Right lobe of liver (tissue), 6 donors: ENCODE measurements at regions not wholly inside any gene's neighbourhood (a gene's known extent, or its start where the extent isn't known, plus 50 kb on each side); places are given as distances from the start of the nearest gene placed in this dataset.
A peak's percentile ranks its signal among the peaks of the same experiment; 100 is the strongest.

Experiments used
- ATAC-seq, 4 donors: fragments of 200-7000 bp; cut with Tn5 transposase; one replicate each; pipeline ENCODE4 v1.9.1; 2020; ENCODE audit warnings: mild to moderate bottlenecking in 4 of 4, moderate library complexity in 4 of 4
- DNase-seq, 3 donors: peaks; one replicate each; pipeline ENCODE4 v3.0.0-alpha.2; 2020
- H3K27ac ChIP-seq, 3 donors: fragments of 200-600 bp; one replicate each; pipeline ENCODE4 v1.8.0; 2022
- H3K27me3 ChIP-seq, 2 donors: fragments of 200-600 bp; one replicate each; pipeline ENCODE4 v1.8.0; 2022
- H3K36me3 ChIP-seq, 4 donors: fragments of 200-600 bp; sonication (generic) in 1 of 4; one replicate each; pipeline versions ENCODE4 v1.5.1 to v1.8.0; 2017 to 2022; ENCODE audit warnings: control low read depth in 1 of 4
- H3K4me1 ChIP-seq, 4 donors: fragments of 200-600 bp; sonication (generic) in 1 of 4; one replicate each; pipeline versions ENCODE4 v1.5.1 to v1.8.0; 2017 to 2022; ENCODE audit warnings: control low read depth in 1 of 4
- H3K4me3 ChIP-seq, 3 donors: fragments of 200-600 bp; one replicate each; pipeline ENCODE4 v1.8.0; 2022
- H3K9me3 ChIP-seq, 4 donors: fragments of 200-600 bp; sonication (generic) in 1 of 4; one replicate each; pipeline versions ENCODE4 v1.5.1 to v1.8.0; 2017 to 2022; ENCODE audit warnings: control low read depth in 1 of 4
- CTCF ChIP-seq, 4 donors: fragments of 200-600 bp in 3 of 4; fragments of 450-650 bp in 1 of 4; IDR thresholded peaks; one replicate each; pipeline versions ENCODE4 v1.5.1 to v1.8.0; 2016 to 2022; ENCODE audit warnings: antibody characterized with exemption in 4 of 4, mild to moderate bottlenecking in 2 of 4
- POLR2A ChIP-seq: fragments of 450-650 bp; IDR thresholded peaks from one replicate; pipeline ENCODE4 v1.6.1; 2017; ENCODE audit warnings: antibody characterized with exemption, mild to moderate bottlenecking
- WGBS: methylation state at CpG from one replicate; pipeline ENCODE4 v1.1.6; 2018; ENCODE audit warnings: low coverage, low lambda C conversion rate; ENCODE audit not compliant: insufficient coverage; ENCODE audit errors: missing lambda C conversion rate; 5-methylcytosine and 5-hydroxymethylcytosine counted together
- intact Hi-C, 2 donors: fragments of 100-400 bp; cut with DNase I; formaldehyde crosslinking; loops; one replicate each; pipeline versions ENCODE4 v1.11.2 to v1.14.1; 2022
- donor health status: DM: no; HTN: yes; CAD: no.
- donor health status: DM: no; HTN: no; CAD: no.
- donor health status: DM: no; HTN: no; CAD: no.
- donor health status: DM: no; HTN: yes; CAD: no.
- donor health status: DM: no; HTN: yes; CAD: no.

GRCh38 chr1:232169436-232169835 lies 460.5 kb downstream of the SIPA1L2 start:
- Histone ChIP-seq H3K36me3 (no peaks in the 10 kb centered on the region), H3K4me1 (no peaks in the 10 kb centered on the region), H3K4me3 (no peak overlapping the region), H3K27ac (no peak overlapping the region), H3K27me3 (no peaks in the 10 kb centered on the region), H3K9me3 (no peaks in the 10 kb centered on the region)
- TF ChIP-seq CTCF (IDR thresholded peaks at IDR 0.05) (no peak), POLR2A (no peak)
- ATAC-seq (no peak), DNase-seq (no peak)
- intact Hi-C loops = no loop called here
- WGBS = 85% methylated on average over 5 of the region's 5 CpGs

GRCh38 chr1:232168508-232168907 lies 461.4 kb downstream of the SIPA1L2 start:
- 64% methylated on average over 2 of the region's 2 CpGs for WGBS
- H3K9me3 ChIP-seq = no peaks in the 10 kb centered on the region
- no peak for ATAC-seq
- intact Hi-C loops = no loop called here
- no peak overlapping the region for H3K4me3 ChIP-seq
- no peak overlapping the region for H3K27ac ChIP-seq
- no peaks in the 10 kb centered on the region for H3K27me3 ChIP-seq
- no peak for DNase-seq
- no peaks in the 10 kb centered on the region for H3K36me3 ChIP-seq
- no peak for TF ChIP-seq CTCF (IDR thresholded peaks at IDR 0.05)
- no peak for TF ChIP-seq POLR2A
- H3K4me1 ChIP-seq = no peaks in the 10 kb centered on the region

- WGBS = 13% methylated on average over 3 of the region's 4 CpGs
- no peaks in the 10 kb centered on the region for H3K36me3 ChIP-seq
- no peak overlapping the region for H3K27ac ChIP-seq
- H3K4me3 ChIP-seq = no peak overlapping the region
- ATAC-seq = no peak
- no peaks in the 10 kb centered on the region for H3K4me1 ChIP-seq
- H3K27me3 ChIP-seq = no peaks in the 10 kb centered on the region
- intact Hi-C loops = no loop called here
- no peaks in the 10 kb centered on the region for H3K9me3 ChIP-seq
- DNase-seq = no peak
- TF ChIP-seq POLR2A = no peak
- TF ChIP-seq CTCF (IDR thresholded peaks at IDR 0.05) = no peak
These were observed 463.0 kb downstream of the SIPA1L2 start for GRCh38 chr1:232166942-232167341.

GRCh38 chr1:232164078-232164963 lies 465.6 kb downstream of the SIPA1L2 start:
- ATAC-seq = peak in 1 of 4 donors; percentile 39
- no peak for DNase-seq
- Histone ChIP-seq H3K27ac (no peak overlapping the region), H3K4me1 (no peaks in the 10 kb centered on the region), H3K27me3 (no peaks in the 10 kb centered on the region), H3K4me3 (no peak overlapping the region), H3K36me3 (no peaks in the 10 kb centered on the region), H3K9me3 (no peaks in the 10 kb centered on the region)
- intact Hi-C loops = no loop called here
- 60% methylated on average over 4 of the region's 4 CpGs for WGBS
- no peak for TF ChIP-seq CTCF (IDR thresholded peaks at IDR 0.05)
- TF ChIP-seq POLR2A = no peak
